GM18507 (cell line): ENCODE measurements at regions not wholly inside any gene's neighbourhood (a gene's known extent, or its start where the extent isn't known, plus 50 kb on each side); places are given as distances from the start of the nearest gene placed in this dataset.

ENCODE experiments used
- DNase-seq: peaks from one replicate; pipeline ENCODE4 v3.0.0; 2011; ENCODE audit warnings: low read depth; ENCODE audit not compliant: insufficient read length; ENCODE audit errors: extremely low spot score
- FAIRE-seq: peaks from 2 replicates; lab custom pipeline; 2011; peaks lifted over from hg19 to GRCh38; lab: Jason Lieb, UNC

DNA sequence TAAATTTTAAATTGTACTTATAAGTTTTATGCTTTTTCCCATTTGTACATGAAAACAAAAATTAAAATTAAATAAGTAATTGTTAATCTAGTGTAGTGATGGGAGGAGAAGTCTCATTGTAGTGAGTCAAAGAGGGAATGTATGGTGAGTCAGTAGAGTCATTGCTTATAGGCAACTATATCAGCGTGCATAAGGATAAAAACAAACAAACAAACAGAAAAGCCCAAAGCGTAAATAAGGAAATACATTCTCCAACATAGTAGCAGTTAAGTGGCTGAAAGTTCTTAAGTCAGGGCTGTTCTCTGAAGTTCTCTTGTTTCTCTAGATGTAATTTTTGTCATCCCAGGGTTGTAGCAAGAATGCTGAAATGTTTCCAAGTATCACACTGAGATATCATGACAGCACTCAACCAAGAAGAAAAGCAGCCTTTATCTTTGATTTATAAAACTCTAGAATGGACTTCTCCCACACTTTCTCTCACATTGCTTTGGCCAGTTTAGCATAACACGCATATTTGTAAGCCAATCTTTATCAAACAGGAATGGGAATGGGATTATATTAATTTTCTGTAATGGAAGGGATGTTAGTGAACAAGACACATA lies 184.1 kb upstream of the TP63 start:
- DNase-seq: no peak
- no peak for FAIRE-seq

DNA sequence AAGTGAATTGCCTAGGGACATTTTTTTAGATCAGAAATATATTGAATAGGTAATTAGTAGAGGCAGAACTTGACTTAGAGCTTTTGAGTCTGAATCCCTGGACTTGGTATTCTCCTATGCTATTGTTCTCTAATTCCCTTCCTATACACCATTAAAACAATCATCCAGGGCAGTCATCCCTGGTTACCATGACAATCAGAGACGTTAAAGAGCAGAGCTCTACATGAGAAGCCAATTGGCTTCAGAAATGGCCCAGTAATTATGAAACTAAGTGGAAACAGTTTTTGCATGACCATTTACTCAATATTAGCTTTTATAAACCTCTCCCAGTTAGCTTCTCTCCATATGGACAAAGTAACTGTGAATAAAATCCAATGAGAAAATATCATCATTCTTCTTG lies 182.1 kb upstream of the TP63 start:
- no peak for FAIRE-seq

DNA sequence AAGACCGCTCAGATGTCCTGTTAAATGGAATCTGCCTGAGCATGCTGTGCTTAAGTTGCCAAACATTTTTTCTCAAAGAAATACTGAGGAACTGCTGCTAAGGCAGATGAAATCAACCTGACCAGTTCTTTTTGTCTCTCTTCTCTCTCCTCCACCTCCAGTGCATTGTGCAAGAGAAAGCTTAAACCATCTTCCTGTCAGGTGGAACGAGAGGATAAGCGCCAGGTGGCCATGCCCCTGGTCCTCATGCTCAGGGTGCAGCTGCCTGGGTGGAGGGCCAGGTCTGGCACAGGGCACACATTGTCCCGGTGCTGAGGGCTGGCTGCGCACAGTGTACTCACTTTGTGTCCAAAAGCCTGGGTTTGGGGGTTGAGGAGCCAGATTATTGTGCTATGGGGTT lies 176.2 kb upstream of the TP63 start:
- FAIRE-seq: no peak
- DNase-seq: no peak

More for the DNA sequence above, 182.1 kb upstream of the TP63 start:
- no peak for DNase-seq

DNA sequence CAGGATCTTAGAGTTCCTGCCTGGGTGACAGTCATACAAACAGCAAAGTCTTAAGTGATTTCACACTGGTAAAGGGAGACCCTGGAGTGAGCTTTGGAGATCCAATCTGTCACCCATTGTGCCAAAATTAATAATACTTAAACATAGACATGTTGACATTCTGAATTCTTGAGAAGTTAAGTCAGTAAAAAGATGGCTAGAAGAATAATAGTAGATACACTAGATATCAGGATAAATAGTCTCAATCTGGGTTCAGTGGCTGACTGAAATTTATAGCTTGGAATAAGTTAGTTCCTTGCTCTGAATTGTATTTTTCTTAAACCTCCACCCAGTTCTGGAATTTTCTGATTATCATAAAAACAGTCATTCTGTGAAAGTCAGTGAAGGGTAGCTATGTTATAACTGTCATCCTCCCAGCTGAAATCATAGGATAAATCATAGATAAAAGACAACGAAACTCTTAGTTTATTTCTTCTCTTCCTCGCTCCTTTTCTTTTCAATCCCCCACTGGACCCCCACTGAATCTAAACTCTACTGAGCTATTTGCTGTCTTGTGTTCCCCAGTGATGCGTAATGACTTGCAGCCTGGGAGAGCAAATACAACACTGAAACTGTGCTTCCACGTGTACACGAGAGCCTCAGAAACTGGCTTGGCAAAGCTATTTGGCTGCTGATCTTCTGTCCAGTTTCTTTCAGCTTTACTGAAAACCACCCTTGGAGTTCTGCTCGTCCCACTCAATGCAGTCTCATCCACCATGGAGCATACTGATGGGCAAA lies 175.4 kb upstream of the TP63 start:
- FAIRE-seq (no peak), DNase-seq (no peak)

DNA sequence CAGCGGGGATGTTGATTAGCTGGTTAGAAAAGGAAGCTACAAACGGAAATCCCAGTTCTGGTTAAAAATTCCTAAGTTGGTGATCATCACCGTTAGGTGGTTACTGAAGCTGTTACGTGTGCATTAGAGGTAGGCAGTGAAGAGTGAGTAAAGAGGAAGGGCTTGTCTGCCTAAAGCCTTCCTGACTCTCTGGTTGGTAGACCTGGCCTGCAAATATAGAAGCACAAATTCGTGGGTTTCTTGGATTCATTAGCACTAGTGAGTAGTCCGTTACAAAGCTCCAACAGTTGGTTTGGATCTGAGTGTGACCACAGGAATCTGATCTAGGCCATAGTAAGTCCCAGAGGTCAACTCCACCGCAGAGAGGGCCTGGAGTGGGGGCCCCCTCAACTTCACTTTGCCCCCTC lies 174.0 kb upstream of the TP63 start:
- no peak for FAIRE-seq

DNA sequence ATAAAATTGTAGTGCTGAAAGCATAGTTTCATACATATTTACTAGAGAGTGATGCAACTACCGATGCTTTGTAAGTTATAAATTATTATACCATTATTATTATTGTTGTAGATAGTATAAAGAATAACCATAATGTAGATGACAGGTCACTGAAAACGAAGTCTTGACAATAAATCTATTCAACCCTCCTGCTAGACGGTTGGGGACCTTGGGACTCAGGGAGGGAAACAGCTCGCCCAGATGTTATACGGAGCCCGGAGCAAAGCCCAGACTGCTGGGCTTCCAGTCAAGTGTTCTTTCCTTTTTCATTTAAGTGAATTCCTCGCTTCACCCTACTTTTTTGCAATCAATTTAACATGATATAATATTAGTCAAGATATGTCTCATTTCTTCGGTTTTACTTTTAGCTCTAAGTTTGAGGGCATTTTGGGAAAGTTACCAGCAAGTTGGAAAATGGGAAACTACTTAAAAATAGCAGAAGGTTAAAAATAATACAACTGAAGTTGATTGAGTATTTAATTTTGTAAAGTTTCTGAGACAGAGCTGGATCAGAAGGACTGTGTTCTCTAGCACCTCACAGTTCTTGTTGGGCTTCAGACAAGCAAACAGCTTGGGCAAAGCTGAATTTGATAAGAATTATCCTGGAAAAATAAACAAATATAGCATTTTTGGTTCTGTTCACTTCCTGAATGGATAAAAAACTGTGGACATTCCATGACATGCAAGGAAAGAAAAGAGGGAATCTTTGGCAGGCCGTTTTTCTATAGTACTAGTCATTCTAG lies 173.4 kb upstream of the TP63 start:
- DNase-seq: no peak
- no peak for FAIRE-seq

More for the DNA sequence above, 174.0 kb upstream of the TP63 start:
- no peak for DNase-seq

DNA sequence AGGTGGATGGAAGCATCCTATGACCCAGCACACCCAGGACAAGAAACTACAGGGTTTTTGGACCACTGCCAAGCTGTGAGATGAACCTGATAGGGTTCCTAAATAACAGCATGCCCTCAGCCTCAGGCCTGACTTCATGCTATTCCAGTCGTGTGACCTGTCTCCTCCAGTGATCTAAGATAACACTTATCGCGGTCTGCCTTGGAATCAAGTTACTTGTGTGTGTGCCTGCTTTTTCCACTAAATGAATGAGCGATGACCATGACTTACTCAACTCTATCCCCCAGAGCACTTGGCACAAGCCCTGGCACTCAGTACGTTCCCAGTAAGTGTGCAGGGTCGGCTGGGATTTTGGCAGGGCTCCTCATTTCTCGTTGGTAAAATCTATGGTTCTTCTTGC lies 172.7 kb upstream of the TP63 start:
- DNase-seq (no peak), FAIRE-seq (no peak)

DNA sequence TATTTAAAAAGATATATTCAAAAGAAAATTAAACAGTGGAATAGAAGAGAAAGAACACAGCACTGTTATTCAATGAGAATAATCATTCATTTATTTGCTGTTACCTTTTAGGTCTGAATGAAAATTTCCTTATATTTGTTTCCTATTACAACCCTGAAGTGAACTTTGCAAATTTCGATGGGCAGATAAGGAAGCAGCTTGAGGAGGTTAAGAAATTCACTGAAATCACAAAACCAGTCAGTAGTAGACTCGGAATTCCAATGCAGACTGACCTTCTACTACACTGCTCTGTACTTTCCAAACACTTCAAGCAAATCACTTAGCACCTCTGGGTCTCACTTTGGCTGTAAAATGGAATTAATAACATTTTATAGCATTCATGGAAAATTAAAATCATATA lies 172.0 kb upstream of the TP63 start:
- DNase-seq (no peak), FAIRE-seq (no peak)

DNA sequence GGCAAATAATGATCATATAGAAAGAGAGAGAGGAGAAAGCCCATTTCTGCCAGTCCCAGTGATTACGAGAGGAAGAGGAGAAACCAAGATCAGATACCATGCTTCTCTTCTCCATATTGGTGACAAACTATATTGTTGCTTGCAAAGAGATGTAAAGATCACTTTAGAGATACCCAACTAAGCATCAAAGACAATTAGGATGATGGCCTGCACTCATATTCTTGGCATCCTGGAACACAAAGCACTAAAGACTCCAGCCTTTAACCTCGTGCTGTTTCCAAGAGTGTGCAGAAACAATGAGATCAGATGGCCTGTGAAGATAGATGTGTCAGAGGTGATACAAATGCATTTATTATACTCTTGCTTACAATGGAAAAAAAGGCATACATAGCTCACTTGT lies 170.7 kb upstream of the TP63 start:
- DNase-seq (no peak), FAIRE-seq (no peak)

DNA sequence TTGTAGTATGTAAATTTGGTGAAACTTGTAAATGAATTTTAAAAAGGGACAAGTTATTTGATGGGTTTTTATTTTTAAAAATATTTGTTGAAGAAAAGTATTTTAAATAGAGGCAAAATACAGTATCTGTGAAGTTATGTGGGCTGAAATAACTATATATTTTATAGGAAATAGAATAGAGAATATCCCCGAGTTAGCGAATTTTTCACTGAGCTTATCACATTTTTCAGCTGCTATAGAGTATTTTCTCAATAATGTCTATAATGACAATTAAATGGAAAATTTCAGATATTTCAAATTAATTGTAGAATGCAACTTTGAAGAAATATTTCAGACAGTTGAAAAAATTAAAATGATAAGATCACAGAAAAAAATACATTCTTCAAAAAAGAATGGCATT lies 166.4 kb upstream of the TP63 start:
- FAIRE-seq (no peak), DNase-seq (no peak)

DNA sequence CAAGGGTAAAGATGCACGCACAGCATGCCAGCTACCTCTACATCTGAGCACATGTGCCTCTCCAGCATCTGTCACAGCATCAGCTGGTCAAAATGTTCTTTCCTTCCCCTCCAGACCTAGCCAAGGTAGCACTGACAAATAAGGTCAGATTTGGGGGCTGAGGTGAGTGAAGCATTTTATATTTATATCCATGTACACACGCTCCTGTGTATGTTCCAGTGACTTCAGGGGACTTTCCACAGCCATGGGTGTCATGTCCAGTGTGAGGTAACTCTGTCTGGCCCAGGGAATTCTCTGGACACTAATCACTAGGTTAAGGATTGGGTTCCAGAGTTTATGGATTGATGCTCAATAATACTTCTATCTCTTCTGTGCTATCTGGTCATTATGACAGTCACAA lies 165.2 kb upstream of the TP63 start:
- no peak for DNase-seq
- FAIRE-seq: peak; percentile 5

DNA sequence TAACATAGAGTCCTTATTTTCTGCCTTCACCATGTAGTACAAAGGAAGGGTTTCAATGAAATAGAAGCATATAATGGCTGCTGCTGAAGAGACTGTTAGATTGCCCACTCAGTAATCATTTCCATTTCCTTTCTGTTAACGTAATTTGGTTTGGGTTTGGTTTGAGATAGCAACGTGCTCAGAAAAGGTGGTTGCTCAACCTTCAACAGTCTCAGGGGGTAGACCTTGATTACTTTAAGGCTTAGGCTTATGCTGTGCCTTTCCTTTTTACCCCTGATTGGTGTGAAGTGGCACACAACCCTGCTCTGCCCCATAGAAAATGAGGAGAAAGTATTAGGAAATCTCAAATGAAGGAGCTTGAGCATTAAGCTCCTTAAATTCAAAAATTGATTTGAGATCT lies 163.7 kb upstream of the TP63 start:
- DNase-seq: no peak
- no peak for FAIRE-seq

DNA sequence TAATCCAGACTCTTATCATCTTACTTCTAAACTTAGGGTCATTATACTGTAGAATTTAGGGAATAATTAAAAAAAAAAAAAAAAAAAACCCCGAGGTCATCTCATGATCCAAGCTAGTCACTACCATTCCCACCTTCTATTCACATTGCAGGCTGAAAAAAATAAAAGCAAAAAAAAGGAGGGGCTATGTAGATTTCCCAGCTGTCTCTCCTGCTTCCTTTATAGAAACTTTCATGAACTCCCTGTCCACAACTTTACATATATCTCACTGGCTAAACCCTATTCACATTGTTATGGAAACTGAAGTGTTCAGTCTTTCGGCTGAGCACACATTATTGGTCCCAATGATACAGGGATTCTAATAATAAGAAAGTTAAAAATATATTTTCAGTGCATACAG lies 156.2 kb upstream of the TP63 start:
- FAIRE-seq (no peak), DNase-seq (no peak)

DNA sequence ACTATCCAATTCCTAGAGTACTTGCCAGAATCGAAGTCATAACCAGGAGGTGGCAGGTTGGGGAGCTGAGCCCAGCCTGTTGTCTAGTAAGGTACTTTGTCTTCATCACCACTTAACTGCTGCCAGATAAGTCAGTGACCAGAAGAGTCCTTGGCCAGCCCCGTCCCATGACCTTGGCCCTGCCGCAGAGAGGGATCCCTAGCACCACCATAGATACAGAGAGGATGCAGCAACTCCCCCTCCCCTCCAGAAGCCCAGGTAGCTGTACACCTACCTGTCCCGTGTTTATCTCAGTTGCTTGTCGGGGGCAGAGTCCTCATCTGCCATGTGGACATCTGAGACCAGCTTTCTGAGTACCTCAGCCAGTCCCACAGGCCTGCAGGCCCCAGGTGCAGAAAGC lies 153.6 kb upstream of the TP63 start:
- FAIRE-seq: no peak
- no peak for DNase-seq

DNA sequence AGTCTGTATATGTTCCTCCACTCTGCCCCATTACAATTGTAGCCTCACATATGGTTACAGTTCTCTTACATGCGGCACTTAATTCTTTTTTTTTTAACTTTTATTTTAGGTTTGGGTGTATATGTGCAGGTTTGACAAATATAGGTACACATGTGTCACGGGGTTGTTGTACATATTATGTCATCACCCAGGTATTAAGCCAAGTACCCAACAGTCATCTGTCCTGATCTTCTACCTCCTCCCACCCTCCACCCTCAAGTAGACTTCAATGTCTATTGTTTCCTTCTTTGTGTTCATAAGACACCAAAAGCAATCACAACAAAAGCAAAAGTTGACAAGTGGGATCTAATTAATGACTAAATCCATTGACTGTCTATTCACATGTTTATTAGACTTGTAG lies 144.6 kb upstream of the TP63 start:
- DNase-seq (no peak), FAIRE-seq (no peak)

DNA sequence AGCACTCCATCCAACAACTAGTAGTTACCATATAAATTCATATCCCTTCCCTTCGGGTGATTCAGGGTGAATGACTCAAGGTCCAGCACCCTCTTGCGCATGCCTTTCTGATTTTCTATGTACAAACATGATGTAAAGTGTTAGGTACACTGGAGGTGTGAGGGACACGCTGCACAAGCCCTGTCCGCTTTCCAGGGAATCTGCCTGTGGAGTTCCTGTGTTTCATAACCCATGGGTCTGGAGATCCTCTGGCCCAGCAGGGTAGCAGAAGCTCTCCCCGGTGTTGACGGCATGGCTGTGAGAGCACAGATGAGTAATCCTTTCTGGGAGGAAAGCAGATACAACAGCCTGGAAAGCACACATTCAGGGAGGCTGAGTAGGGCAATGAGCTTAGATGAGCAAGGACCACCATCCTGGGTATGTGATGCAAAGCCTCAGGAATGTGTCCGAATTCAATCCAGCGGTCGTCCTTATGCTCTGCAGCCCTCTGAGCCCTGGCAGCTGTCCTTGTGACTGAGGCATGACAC lies 142.9 kb upstream of the TP63 start:
- FAIRE-seq (no peak), DNase-seq (no peak)

DNA sequence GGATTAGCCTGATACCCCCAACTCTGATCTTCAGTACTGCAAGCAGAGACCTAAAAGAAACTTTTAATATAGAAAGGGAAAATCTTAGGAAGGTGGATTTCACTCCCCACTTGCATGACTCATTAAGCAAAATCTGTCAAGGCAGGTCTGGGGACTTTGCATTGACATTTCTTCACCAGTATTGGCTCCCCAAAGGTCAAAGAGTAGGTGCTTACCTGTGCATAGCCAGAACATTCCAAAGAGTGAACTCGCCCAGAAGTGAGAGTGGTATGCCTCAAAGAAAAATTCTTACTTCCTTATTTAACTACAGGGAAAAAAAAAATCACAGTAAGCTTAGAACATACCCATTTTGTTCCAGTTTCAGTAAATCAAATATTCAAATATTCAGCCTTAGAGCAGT lies 140.9 kb upstream of the TP63 start:
- DNase-seq (no peak), FAIRE-seq (no peak)

DNA sequence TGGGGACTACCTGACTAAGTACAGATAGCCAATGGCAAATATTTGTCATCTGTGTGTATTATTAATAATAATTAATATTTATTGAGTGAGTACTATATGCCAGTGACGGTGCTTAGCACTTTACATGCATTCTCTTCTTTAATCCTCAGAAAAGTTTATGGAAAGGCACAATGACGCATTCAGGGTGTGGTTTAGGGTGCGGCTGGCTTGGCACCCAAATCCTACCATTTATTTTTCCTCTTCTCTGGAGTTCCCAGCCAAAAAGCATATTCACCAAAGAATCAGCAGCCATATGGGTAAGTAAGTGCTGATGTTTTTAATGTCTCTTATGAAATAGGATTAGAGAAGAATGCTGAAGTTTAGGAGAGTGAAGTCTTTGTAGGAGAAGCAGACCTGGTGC lies 140.4 kb upstream of the TP63 start:
- DNase-seq (no peak), FAIRE-seq (no peak)

DNA sequence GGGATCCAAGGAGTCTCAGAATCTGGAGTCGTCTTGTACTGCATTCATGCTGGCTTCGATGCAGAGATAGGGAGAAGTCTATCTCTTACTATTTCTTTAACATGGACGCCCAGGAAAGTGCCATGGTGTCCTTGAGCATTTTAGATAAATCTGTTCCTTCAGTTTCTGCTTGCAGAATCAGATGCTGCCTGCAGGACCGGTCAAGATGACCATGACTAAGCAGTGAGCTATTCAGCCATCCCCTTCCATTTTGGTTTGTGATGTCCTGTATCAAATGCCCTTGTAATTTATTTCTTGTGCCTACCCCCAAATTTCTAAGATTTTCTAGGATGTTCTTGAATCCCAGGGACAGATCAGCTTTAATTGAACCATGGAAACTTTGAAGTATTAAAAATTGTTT lies 139.4 kb upstream of the TP63 start:
- DNase-seq: no peak
- FAIRE-seq: no peak

DNA sequence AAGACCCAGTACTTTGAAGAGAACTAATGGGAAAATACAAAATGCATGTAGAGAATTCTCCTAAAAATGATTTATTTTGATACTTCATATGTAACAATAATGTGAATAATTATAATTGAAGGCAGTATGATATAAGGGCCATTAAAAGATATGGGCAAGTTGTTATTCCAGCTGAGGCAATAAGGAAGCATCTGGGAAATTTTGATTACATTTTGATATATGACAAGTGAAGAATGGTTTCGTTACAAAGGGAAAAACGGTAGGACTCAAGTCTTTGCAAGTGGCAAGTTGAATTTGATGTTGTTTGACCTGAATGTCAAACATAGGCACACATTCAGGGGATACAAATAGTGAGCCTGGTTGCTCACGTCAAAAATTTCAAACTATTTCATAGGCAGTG lies 137.9 kb upstream of the TP63 start:
- DNase-seq (no peak), FAIRE-seq (no peak)

DNA sequence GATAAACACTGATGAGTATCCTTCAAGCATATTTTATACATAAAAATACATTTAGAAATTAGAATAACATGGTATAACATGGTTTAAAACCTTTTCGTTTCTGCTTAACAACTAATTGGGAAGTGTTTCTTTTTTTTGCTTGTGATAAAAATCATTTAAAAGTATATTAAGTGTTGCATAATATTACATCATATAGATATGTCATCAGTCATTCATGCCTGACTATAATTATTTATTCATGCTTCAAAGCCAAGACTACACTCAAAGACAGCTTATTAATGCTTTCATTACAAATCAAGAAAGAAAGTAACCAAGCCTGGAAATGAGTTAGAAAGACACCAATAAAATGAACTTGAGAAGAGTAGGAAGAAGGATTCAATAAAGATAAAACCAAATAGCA lies 136.6 kb upstream of the TP63 start:
- DNase-seq: no peak
- FAIRE-seq: no peak
